SK-N-SH (cell line): ENCODE measurements at regions not wholly inside any gene's neighbourhood (a gene's known extent, or its start where the extent isn't known, plus 50 kb on each side); places are given as distances from the start of the nearest gene placed in this dataset.

Experiments used
- EP300 ChIP-seq, 2 experiments: IDR thresholded peaks; 2 replicates each; pipeline versions ENCODE4 v1.4.0 to v1.6.1; 2012; ENCODE audit warnings: borderline replicate concordance in 1 of 2, low read depth in 1 of 2, low read length in 1 of 2
- JUND ChIP-seq: IDR thresholded peaks from 2 replicates; pipeline ENCODE4 v1.4.0; 2012
- MEF2A ChIP-seq: IDR thresholded peaks from 2 replicates; pipeline ENCODE4 v1.4.0; 2012; ENCODE audit warnings: low read depth, borderline replicate concordance
- MXI1 ChIP-seq: IDR thresholded peaks from 2 replicates; pipeline ENCODE4 v1.6.1; 2012; ENCODE audit warnings: mild to moderate bottlenecking, low read depth, low read length, improper control_type of control experiment
- POLR2AphosphoS5 ChIP-seq: IDR thresholded peaks from 2 replicates; pipeline ENCODE4 v1.6.1; 2012; ENCODE audit warnings: low read depth, low read length
- RFX5 ChIP-seq: IDR thresholded peaks from 2 replicates; pipeline ENCODE4 v1.6.1; 2012; ENCODE audit warnings: mild to moderate bottlenecking, improper control_type of control experiment, low read length
- SMC3 ChIP-seq: IDR thresholded peaks from 2 replicates; pipeline ENCODE4 v1.6.1; 2012; ENCODE audit warnings: low read depth, low read length, improper control_type of control experiment
- TF ChIP-seq, protein P1 (sequence below): fragments of 200-600 bp; sonication (generic); IDR thresholded peaks from 2 replicates; pipeline ENCODE4 v1.6.1; 2017; ENCODE audit warnings: antibody characterized with exemption, mild to moderate bottlenecking, moderate library complexity
- TF ChIP-seq, protein P2 (sequence below): IDR thresholded peaks from 2 replicates; pipeline ENCODE4 v1.4.0; 2012; ENCODE audit warnings: low read depth, borderline replicate concordance

DNA sequence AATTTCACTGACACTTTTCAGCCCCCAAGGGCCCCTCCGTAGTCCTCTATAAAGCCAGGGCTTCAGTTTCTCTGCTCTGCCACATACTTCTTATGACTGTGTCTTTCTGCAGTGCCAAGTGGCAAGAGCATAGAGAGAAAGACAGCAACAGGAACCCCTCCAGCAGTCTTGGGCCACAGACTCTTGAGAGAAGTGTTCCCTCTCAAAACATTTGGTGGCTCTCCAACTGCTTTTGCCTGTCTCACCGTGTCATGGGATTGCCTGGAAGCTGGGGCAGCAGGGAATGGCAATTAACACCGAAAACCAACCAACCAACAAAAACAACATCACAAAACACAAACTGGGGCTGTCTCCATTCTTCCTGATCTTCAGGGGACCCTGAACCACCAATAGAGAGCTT lies 73.8 kb upstream of the ELN start:
- TF ChIP-seq POLR2AphosphoS5 (no peak), SMC3 (no peak), MEF2A (no peak), EP300 (IDR thresholded peaks at IDR 0.05; ENCODE audit: borderline replicate concordance in 1 of 2, low read depth in 1 of 2, low read length in 1 of 2) (no peak), RFX5 (no peak), JUND (no peak), MXI1 (no peak)
- TF ChIP-seq, protein P1, sequence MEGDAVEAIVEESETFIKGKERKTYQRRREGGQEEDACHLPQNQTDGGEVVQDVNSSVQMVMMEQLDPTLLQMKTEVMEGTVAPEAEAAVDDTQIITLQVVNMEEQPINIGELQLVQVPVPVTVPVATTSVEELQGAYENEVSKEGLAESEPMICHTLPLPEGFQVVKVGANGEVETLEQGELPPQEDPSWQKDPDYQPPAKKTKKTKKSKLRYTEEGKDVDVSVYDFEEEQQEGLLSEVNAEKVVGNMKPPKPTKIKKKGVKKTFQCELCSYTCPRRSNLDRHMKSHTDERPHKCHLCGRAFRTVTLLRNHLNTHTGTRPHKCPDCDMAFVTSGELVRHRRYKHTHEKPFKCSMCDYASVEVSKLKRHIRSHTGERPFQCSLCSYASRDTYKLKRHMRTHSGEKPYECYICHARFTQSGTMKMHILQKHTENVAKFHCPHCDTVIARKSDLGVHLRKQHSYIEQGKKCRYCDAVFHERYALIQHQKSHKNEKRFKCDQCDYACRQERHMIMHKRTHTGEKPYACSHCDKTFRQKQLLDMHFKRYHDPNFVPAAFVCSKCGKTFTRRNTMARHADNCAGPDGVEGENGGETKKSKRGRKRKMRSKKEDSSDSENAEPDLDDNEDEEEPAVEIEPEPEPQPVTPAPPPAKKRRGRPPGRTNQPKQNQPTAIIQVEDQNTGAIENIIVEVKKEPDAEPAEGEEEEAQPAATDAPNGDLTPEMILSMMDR, result no peak
- TF ChIP-seq, protein P2, sequence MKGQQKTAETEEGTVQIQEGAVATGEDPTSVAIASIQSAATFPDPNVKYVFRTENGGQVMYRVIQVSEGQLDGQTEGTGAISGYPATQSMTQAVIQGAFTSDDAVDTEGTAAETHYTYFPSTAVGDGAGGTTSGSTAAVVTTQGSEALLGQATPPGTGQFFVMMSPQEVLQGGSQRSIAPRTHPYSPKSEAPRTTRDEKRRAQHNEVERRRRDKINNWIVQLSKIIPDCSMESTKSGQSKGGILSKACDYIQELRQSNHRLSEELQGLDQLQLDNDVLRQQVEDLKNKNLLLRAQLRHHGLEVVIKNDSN, result no peak
